ENCODE measurements at regions not wholly inside any gene's neighbourhood (a gene's known extent, or its start where the extent isn't known, plus 50 kb on each side); places are given as distances from the start of the nearest gene placed in this dataset.

DNA sequence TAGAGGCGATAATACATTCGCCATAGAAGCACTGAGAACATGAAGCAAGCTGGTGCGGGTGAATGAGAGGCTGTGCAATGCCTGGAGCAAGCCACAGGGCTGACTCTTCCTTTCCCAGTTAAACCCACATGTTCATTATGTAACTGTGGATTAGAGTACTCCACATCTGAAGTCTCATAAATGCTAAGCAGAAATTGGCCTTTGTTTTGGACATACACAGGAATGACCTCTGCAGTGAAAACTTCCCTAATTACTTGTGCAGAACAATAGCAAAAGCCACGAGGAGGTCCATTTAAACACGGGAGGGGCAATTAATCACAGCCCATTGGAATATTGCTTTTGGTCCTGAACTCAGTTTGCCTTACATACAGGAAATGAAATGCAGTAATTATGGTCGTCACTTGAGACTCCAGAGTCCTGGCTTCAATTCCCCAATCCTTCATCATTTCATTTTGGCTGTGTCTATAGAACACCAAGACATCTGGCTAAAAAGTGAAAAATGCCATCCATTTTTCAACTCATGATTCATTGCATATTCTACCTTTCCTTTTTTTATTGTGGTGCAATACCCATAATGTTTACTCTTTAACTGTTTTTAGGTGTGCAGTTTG is 78.7 kb upstream of the CXCL12 start:
- DNase-seq = no peak
- Histone ChIP-seq H4K20me1 (ENCODE audit: insufficient read depth, low read length) (no peaks in the 10 kb centered on the region), H3K9me3 (replicated peaks in 1 of 2; ENCODE audit: control insufficient read depth in 1 of 2, insufficient read depth in 1 of 2, low read length in 2 of 2) (no peaks in the 10 kb centered on the region), H3K4me3 (replicated peaks in 1 of 3; ENCODE audit: low read depth in 2 of 3, low read length in 3 of 3) (no peak overlapping the region), H3K4me1 (ENCODE audit: control insufficient read depth in 1 of 2, insufficient read depth in 2 of 2, low read length in 2 of 2) (peaks cover 5 to 10% of the 10 kb centered on the region in 2 donors), H3K27ac (ENCODE audit: low read depth in 1 of 2, low read length in 2 of 2) (no peak overlapping the region), H3K27me3 (ENCODE audit: control insufficient read depth in 2 of 2, insufficient read depth in 2 of 2, low read length in 2 of 2) (no peaks in the 10 kb centered on the region), H3K36me3 (replicated peaks in 1 of 2; ENCODE audit: control insufficient read depth in 1 of 2, insufficient read depth in 2 of 2, low read length in 2 of 2) (no peaks in the 10 kb centered on the region), H3K79me2 (ENCODE audit: insufficient read depth, low read length) (no peaks in the 10 kb centered on the region), H3K4me2 (replicated peaks; ENCODE audit: extremely low read depth, low read length, poor library complexity, severe bottlenecking) (no peak overlapping the region), H2AFZ (ENCODE audit: insufficient read depth, low read depth, low read length, poor library complexity, severe bottlenecking) (no peak overlapping the region), H3K9ac (ENCODE audit: insufficient read depth, low read length, poor library complexity, severe bottlenecking) (no peak overlapping the region)
- Mint-ChIP-seq H3K27ac (no peak overlapping the region), H3K27me3 (ENCODE audit: low read depth in 3 of 3) (peaks cover 1 to 15% (median 13%) of the 10 kb centered on the region in 3 donors), H3K4me1 (peaks cover 10% of the 10 kb centered on the region), H3K36me3 (no peaks in the 10 kb centered on the region), H3K4me3 (no peak overlapping the region), H3K9me3 (no peaks in the 10 kb centered on the region)
- intact Hi-C loops (cut with micrococcal nuclease) = no loop called here
- WGBS (ENCODE audit: insufficient coverage) = 92% methylated on average over 2 of the region's 6 CpGs
- TF ChIP-seq, protein P1, sequence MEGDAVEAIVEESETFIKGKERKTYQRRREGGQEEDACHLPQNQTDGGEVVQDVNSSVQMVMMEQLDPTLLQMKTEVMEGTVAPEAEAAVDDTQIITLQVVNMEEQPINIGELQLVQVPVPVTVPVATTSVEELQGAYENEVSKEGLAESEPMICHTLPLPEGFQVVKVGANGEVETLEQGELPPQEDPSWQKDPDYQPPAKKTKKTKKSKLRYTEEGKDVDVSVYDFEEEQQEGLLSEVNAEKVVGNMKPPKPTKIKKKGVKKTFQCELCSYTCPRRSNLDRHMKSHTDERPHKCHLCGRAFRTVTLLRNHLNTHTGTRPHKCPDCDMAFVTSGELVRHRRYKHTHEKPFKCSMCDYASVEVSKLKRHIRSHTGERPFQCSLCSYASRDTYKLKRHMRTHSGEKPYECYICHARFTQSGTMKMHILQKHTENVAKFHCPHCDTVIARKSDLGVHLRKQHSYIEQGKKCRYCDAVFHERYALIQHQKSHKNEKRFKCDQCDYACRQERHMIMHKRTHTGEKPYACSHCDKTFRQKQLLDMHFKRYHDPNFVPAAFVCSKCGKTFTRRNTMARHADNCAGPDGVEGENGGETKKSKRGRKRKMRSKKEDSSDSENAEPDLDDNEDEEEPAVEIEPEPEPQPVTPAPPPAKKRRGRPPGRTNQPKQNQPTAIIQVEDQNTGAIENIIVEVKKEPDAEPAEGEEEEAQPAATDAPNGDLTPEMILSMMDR (IDR thresholded peaks at IDR 0.05) = no peak

- Histone ChIP-seq H3K4me1 (ENCODE audit: control insufficient read depth in 1 of 2, insufficient read depth in 2 of 2, low read length in 2 of 2) (peaks cover 5 to 10% of the 10 kb centered on the region in 2 donors), H3K36me3 (replicated peaks in 1 of 2; ENCODE audit: control insufficient read depth in 1 of 2, insufficient read depth in 2 of 2, low read length in 2 of 2) (no peaks in the 10 kb centered on the region), H2AFZ (ENCODE audit: insufficient read depth, low read depth, low read length, poor library complexity, severe bottlenecking) (no peak overlapping the region), H3K9ac (ENCODE audit: insufficient read depth, low read length, poor library complexity, severe bottlenecking) (no peak overlapping the region), H3K79me2 (ENCODE audit: insufficient read depth, low read length) (no peaks in the 10 kb centered on the region), H3K4me2 (replicated peaks; ENCODE audit: extremely low read depth, low read length, poor library complexity, severe bottlenecking) (no peak overlapping the region), H3K27me3 (ENCODE audit: control insufficient read depth in 2 of 2, insufficient read depth in 2 of 2, low read length in 2 of 2) (no peaks in the 10 kb centered on the region), H3K9me3 (replicated peaks in 1 of 2; ENCODE audit: control insufficient read depth in 1 of 2, insufficient read depth in 1 of 2, low read length in 2 of 2) (no peaks in the 10 kb centered on the region), H4K20me1 (ENCODE audit: insufficient read depth, low read length) (no peaks in the 10 kb centered on the region), H3K27ac (ENCODE audit: low read depth in 1 of 2, low read length in 2 of 2) (no peak overlapping the region), H3K4me3 (replicated peaks in 1 of 3; ENCODE audit: low read depth in 2 of 3, low read length in 3 of 3) (no peak overlapping the region)
- Mint-ChIP-seq H3K27ac (no peak overlapping the region), H3K4me3 (no peak overlapping the region), H3K4me1 (peaks cover 10% of the 10 kb centered on the region), H3K9me3 (no peaks in the 10 kb centered on the region), H3K36me3 (no peaks in the 10 kb centered on the region), H3K27me3 (ENCODE audit: low read depth in 3 of 3) (peaks cover 1 to 15% (median 13%) of the 10 kb centered on the region in 3 donors)
- TF ChIP-seq, protein P1 (IDR thresholded peaks at IDR 0.05) = no peak
- WGBS (ENCODE audit: insufficient coverage) = no CpG with 5 or more reads among the region's 2 CpGs
- DNase-seq = no peak
- intact Hi-C loops (cut with micrococcal nuclease) = no loop called here
These were observed 79.6 kb upstream of the CXCL12 start for GRCh38 chr10:44464503-44464902.

Measured in CD14-positive monocyte (primary cell).